GM18861 (cell line): ENCODE measurements at regions not wholly inside any gene's neighbourhood (a gene's known extent, or its start where the extent isn't known, plus 50 kb on each side); places are given as distances from the start of the nearest gene placed in this dataset.
"Not testable (repeated sequence)": the region's sequence is repeated elsewhere in the genome, so short reads cannot be mapped to it uniquely, and the experiment has no call there.

Source experiments
- ATAC-seq: cut with Tn5 transposase; IDR thresholded peaks from one replicate; pipeline ENCODE4 v1.9.1; 2021; ENCODE audit not compliant: unreplicated experiment

DNA sequence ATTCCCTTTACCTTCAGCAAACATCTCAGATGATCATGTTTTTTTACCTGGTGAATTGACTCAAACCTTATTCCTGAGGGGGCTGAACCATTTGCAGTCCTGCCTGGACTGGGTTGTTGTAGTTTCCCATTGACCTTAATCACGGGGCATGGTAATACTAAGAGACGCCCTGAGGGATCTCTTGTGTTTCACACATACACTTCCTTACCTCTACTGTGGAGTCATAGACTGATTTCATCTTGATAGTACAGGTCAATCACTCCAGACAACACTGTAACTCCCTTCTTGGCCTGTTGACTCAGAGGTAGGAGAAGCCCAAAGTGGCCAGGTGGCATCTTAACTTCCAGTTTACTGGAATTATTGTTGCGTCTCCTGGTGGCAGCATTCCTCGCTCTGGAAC lies 1064.0 kb upstream of the PCDH10 start:
- no peak for ATAC-seq

DNA sequence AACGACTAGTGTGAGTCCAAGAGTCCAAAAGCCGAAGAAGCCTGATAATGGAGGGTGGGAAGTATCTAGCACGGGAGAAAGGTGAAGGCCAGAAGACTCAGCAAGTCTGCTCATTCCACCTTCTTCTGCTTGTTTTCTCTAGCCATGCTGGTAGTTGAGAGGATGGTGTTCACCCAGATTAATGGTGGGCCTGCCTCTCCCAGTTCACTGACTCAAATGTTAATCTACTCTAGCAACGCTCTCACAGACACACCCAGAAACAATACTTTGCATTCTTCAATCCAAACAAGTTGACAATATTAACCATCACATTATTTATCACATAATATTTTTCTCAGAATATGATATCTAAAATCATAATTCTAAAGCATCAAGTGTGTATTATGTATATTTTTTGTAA lies 1055.1 kb upstream of the PCDH10 start:
- no peak for ATAC-seq

DNA sequence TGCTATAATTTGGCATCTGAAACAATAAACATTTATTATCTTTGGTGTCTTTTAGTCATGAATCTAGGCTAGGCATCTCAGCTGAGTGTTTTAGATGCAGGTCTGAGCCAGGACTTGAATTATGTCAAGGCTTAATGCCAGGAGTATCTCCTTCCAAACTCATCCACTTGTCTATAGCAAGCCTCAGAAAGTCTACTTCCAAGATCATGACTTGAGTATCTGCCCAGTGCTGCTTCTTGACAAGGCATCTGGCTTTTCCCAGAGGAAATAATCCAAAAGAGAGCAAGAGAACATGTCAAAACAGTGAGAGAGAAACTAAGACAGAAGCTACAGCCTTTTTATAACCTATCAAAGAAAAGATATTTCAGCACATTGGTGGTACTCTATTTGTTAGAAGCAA lies 1052.1 kb upstream of the PCDH10 start:
- ATAC-seq: no peak

GRCh38 chr4:132101526-132101925 lies 1047.6 kb upstream of the PCDH10 start:
- ATAC-seq: no peak

GRCh38 chr4:132108784-132109183 lies 1040.3 kb upstream of the PCDH10 start:
- no peak for ATAC-seq

DNA sequence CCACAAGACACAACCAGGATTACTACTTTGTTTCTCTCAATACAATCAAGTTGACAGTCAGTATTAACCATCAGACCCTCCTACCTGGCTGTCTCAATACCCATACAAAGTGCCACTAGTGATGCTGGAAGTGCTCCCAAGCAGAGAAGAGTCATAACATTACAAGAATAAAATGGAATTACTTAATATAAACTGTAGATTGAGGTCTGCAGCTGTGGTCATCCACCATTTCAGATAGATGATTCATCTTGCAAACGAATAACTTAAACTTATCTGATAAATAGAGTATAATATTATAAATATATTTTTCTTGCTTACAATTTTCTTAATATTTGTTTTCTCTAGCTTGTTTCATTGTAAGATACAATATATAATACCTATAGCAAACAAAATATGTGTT lies 1034.2 kb upstream of the PCDH10 start:
- no peak for ATAC-seq

GRCh38 chr4:132122741-132123140 lies 1026.4 kb upstream of the PCDH10 start:
- not testable (repeated sequence) for ATAC-seq

DNA sequence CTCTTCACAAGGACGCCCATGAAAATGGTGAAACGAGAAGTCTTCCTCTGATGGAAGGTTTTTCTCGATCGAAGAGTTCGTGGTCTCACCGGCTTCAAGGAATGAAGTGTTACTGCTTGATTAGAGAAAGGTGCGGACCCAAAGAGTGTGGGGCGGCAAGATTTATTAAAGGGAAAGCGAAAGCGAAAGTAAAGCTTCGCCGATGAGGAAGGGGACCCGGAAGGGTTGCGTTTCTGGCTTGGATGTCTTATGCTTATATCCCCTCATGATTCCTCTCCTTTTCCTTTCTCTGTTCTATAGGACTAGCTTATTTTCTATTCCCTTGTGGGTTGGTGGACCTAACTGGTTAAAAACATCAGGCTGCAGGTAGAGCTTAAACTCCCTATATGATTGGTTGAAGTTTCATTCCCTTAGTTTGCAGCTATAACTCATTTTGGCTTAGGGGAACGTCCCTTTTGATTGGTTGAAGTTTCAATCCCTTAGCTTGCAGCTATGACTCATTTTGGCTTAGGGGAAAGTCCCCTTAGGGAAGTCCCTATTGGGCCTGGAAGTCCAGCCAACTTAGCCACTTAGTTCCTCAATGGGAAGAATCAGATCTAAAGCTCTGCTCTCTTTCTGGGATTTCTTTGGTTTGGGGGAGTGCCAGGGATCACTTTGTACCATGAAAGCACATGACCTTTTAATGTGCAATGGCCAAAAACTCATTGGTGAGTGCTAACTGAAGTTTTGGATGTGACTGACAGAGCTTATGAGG lies 1025.0 kb upstream of the PCDH10 start:
- no peak for ATAC-seq

GRCh38 chr4:132124624-132124974 lies 1024.5 kb upstream of the PCDH10 start:
- no peak for ATAC-seq

GRCh38 chr4:132125131-132125530 lies 1024.0 kb upstream of the PCDH10 start:
- no peak for ATAC-seq

GRCh38 chr4:132132433-132132832 lies 1016.7 kb upstream of the PCDH10 start:
- ATAC-seq: no peak

GRCh38 chr4:132169660-132170059 lies 979.4 kb upstream of the PCDH10 start:
- no peak for ATAC-seq

DNA sequence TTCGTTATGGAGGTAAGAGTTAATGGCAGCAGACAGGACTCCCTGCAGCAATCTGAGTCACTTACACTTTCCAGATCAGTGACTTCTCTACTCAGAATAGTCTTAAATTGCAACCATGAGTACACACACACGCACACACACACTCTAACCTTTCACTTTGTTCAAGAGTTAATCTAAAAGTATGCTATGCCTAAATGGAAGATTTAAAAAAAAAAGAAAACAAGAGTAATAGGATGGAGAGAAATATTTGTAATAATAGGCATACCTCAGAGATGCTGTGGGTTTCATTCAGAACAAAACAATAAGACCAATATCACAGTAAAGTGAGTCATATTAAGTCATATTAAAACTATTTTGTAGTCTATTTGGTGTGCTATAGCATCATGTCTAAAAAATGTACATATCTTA lies 969.1 kb upstream of the PCDH10 start:
- no peak for ATAC-seq

DNA sequence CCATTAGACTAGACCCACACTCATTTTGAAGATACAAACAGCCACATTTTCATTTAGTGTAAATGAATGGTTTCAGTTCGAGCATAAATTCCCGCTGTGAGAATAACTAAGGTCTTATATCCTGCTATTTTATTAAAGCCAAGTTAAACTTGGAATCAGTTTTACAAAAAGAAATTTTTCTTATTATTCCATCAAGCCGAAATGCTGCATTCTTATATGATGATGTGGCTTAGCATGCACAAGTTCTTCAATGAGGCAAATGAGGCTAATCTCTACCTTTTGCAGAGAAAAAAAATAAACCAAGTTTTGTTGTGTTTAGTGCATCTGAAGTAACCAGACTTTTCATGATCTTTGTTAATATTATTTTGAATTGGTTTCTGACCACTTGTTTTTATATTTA lies 953.9 kb upstream of the PCDH10 start:
- ATAC-seq: no peak

DNA sequence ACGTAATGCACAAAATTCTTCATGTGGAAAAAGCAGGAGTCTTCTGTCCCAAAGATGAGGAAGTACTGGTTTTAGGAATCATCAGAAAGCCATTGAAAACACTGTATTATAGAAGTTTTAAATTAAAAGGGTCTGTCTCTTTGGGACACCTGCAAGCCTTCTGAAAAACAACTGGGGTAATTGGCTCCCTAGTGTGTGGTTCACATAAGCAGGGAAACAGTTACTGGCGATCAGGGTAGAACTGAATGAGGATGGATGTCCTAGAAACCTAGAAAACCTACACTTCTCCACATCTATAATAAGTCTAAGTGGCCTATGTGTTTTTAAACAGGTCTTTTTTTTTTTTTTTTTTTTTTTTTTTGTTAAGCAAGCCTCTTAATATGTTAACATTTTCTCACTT lies 945.5 kb upstream of the PCDH10 start:
- no peak for ATAC-seq

GRCh38 chr4:132214519-132214918 lies 934.6 kb upstream of the PCDH10 start:
- ATAC-seq: no peak

- no peak for ATAC-seq
Measured at GRCh38 chr4:132218406-132218805, 930.7 kb upstream of the PCDH10 start.

DNA sequence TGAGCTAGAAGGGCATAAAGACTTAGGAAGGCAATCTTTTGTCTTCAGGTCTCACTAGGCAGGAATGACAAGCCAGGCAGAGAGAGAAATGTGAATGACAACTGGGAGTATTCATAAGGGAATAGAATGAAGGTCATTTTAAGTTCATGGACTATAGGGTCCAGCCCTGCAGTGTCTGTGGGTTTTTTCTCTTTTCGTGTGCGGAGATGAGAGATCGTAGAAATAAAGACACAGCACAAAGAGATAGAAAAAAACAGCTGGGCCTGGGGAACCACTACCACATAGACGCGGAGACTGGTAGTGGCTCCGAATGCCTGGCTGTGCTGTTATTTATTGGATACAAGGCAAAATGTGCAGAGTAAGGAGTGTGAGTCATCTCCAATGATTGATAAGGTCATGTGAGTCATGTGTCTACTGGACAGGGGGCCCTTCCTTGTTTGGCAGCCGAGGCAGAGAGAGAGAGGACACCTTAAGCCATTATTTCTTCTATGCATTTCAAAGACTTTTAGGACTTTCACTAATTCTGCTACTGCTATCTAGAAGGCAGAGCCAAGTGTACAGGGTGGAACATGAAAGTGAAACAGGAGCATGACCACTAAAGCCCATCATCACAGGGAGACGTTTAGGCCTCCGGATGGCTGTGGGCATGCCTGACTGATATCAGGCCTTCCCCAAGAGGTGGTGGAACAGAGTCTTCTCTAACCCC lies 921.8 kb upstream of the PCDH10 start:
- ATAC-seq: no peak

DNA sequence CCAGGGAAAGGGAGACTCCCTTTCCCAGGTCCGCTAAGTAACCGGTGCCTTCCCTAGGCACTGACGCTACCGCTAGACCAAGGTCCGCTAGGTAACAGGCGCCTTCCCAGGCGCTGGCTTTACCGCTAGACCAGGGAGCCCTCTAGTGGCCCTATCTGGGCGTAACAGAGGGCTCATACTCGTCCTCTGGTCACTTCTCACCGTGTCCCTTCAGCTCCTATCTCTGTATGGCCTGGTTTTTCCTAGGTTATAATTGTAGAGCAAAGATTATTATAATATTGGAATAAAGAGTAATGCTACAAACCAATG lies 921.3 kb upstream of the PCDH10 start:
- not testable (repeated sequence) for ATAC-seq

DNA sequence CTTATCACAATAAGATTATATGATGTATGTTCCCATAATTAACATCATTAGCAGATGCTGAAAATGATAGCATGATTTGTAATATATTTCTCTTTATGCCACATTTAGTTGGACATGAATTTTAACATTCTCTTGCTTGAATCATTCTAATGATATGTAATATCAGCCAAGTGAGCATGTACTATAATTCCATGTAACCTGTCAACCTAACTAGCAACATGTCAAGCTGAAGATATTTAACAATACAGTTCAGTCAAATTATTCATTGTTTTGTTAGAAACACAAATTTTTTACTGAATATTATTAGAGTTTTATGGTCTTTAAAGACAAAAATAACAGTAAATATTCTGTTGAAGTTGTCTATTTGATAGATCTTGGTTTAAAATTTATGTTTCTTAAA lies 920.4 kb upstream of the PCDH10 start:
- no peak for ATAC-seq

DNA sequence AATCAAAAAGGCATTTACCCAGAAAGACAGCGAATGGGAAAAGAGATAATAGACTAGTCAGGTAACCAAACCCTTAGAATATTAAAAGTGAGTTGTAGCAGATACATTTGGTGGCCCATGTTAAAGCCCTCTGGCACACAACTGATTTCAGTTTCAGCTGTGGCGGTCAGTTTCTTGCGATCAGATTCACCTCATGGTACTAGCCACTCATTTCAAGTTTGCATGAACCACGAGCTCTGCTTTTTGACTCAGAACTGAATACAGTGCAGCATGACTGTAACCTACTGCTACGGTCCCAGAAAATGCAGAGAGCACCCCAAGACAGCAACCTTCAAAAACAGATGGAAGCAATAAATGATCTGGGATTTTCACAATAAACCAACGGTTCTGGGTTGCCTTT lies 919.1 kb upstream of the PCDH10 start:
- ATAC-seq: no peak

GRCh38 chr4:132238697-132239096 lies 910.4 kb upstream of the PCDH10 start:
- no peak for ATAC-seq

- no peak for ATAC-seq
Measured at GRCh38 chr4:132240081-132240480, 909.0 kb upstream of the PCDH10 start.
